Loucy (cell line): ENCODE measurements at regions not wholly inside any gene's neighbourhood (a gene's known extent, or its start where the extent isn't known, plus 50 kb on each side); places are given as distances from the start of the nearest gene placed in this dataset.

ENCODE experiments used
- H2AFZ ChIP-seq: fragments of 200-600 bp; sonication (generic); 2 replicates; pipeline ENCODE4 v1.6.0; 2016; ENCODE audit warnings: antibody characterized with exemption, mild to moderate bottlenecking, low read length, moderate library complexity
- H3F3A ChIP-seq: fragments of 200-600 bp; 2 replicates; pipeline ENCODE4 v1.6.0; 2016; ENCODE audit warnings: antibody characterized with exemption, low read depth, mild to moderate bottlenecking
- H3K27me3 ChIP-seq: fragments of 200-600 bp; sonication (generic); 2 replicates; pipeline ENCODE4 v1.6.1; 2014; ENCODE audit warnings: low read length, mild to moderate bottlenecking; ENCODE audit not compliant: insufficient read depth, poor library complexity, severe bottlenecking
- H3K36me3 ChIP-seq: fragments of 200-600 bp; sonication (generic); 2 replicates; pipeline ENCODE4 v1.6.1; 2016; ENCODE audit warnings: low read length; ENCODE audit not compliant: insufficient read depth
- H3K4me1 ChIP-seq: fragments of 200-600 bp; sonication (generic); 2 replicates; pipeline ENCODE4 v1.5.1; 2014; ENCODE audit warnings: low read length, mild to moderate bottlenecking; ENCODE audit not compliant: insufficient read depth, poor library complexity, severe bottlenecking
- H3K4me2 ChIP-seq: fragments of 200-600 bp; sonication (generic); 2 replicates; pipeline ENCODE4 v1.6.0; 2014; ENCODE audit warnings: antibody characterized with exemption, low read length, low read depth, mild to moderate bottlenecking; ENCODE audit not compliant: poor library complexity, severe bottlenecking
- H3K4me3 ChIP-seq: fragments of 200-600 bp; sonication (generic); 2 replicates; pipeline ENCODE4 v1.5.1; 2014; ENCODE audit warnings: low read length, mild to moderate bottlenecking, mixed read lengths; ENCODE audit not compliant: poor library complexity, severe bottlenecking
- H3K79me2 ChIP-seq: fragments of 200-600 bp; sonication (generic); 2 replicates; pipeline ENCODE4 v1.6.1; 2014; ENCODE audit warnings: low read length; ENCODE audit not compliant: insufficient read depth
- H3K9ac ChIP-seq: fragments of 200-600 bp; sonication (generic); 2 replicates; pipeline ENCODE4 v1.6.0; 2014; ENCODE audit warnings: mild to moderate bottlenecking, low read depth, low read length, moderate library complexity; ENCODE audit not compliant: poor library complexity, severe bottlenecking
- H3K9me2 ChIP-seq: fragments of 200-600 bp; sonication (generic); replicated peaks from 2 replicates; pipeline ENCODE4 v1.6.1; 2016; ENCODE audit warnings: low read depth, low read length, mixed read lengths
- H3K9me3 ChIP-seq: fragments of 200-600 bp; sonication (generic); 2 replicates; pipeline ENCODE4 v1.6.1; 2014; ENCODE audit warnings: mild to moderate bottlenecking, antibody characterized with exemption, low read length, low read depth; ENCODE audit not compliant: insufficient read depth
- H4K20me1 ChIP-seq: fragments of 200-600 bp; sonication (generic); 2 replicates; pipeline ENCODE4 v1.6.0; 2014; ENCODE audit warnings: antibody characterized with exemption, low read length, mild to moderate bottlenecking; ENCODE audit not compliant: insufficient read depth, poor library complexity, severe bottlenecking
- EZH2phosphoT487 ChIP-seq: fragments of 200-600 bp; IDR thresholded peaks from 2 replicates; pipeline ENCODE4 v1.6.1; 2018; ENCODE audit warnings: antibody characterized with exemption, mild to moderate bottlenecking, moderate library complexity, borderline replicate concordance
- TF ChIP-seq, protein P1 (sequence below): fragments of 200-600 bp; sonication (generic); conservative IDR thresholded peaks from 2 replicates; pipeline ENCODE4 v1.5.1; 2014; ENCODE audit warnings: mild to moderate bottlenecking, antibody characterized with exemption, low read length

DNA sequence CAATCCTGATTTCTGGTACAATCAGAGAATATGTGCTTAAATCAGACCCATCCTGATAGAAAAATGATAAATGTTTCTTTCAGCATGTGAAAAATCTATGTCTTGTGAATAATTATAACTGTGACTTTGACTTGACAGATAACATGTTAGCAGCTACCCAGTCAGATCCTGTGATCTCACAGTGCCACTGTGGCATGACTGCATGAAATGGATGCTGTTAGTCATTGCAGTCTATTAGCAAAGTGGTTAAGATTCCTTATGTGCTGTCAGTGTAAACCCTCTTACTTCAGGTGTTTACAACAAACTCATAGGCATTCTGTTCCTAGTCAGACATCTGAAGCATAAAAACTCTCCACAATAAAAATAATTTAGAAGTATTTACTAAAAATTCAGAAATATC lies 244.6 kb upstream of the RND3 start:
- no peaks in the 10 kb centered on the region for H3K27me3 ChIP-seq
- H4K20me1 ChIP-seq = no peaks in the 10 kb centered on the region
- TF ChIP-seq EZH2phosphoT487 = no peak
- TF ChIP-seq, protein P1, sequence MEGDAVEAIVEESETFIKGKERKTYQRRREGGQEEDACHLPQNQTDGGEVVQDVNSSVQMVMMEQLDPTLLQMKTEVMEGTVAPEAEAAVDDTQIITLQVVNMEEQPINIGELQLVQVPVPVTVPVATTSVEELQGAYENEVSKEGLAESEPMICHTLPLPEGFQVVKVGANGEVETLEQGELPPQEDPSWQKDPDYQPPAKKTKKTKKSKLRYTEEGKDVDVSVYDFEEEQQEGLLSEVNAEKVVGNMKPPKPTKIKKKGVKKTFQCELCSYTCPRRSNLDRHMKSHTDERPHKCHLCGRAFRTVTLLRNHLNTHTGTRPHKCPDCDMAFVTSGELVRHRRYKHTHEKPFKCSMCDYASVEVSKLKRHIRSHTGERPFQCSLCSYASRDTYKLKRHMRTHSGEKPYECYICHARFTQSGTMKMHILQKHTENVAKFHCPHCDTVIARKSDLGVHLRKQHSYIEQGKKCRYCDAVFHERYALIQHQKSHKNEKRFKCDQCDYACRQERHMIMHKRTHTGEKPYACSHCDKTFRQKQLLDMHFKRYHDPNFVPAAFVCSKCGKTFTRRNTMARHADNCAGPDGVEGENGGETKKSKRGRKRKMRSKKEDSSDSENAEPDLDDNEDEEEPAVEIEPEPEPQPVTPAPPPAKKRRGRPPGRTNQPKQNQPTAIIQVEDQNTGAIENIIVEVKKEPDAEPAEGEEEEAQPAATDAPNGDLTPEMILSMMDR = no peak
- no peak overlapping the region for H3K4me3 ChIP-seq
- H3K9me3 ChIP-seq = no peaks in the 10 kb centered on the region
- H3K9ac ChIP-seq = no peak overlapping the region
- no peaks in the 10 kb centered on the region for H3K9me2 ChIP-seq
- no peaks in the 10 kb centered on the region for H3F3A ChIP-seq
- no peaks in the 10 kb centered on the region for H3K36me3 ChIP-seq
- no peak overlapping the region for H2AFZ ChIP-seq
- no peaks in the 10 kb centered on the region for H3K4me1 ChIP-seq
- H3K4me2 ChIP-seq = no peak overlapping the region
- H3K79me2 ChIP-seq = no peaks in the 10 kb centered on the region

DNA sequence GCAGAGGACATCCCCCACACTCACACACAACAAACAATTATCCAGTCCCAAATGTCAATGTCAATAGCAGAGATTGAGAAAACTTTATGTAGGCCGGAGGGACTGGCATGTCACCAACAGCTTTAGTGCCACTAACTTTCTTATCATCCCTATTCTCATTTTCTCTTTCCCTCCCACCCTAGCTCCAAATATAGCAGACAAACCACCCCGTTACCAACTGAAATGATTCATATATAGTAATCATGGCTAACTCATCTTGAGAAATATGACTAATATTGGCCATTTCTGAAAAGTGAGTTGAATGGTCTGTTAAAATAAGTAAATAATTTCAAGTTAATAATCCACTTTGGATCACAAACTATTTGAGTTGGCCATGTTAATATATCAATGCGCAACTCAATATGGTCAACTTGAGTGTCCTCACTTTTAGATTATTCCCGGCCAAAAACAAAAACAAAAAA lies 242.1 kb upstream of the RND3 start:
- no peaks in the 10 kb centered on the region for H4K20me1 ChIP-seq
- H3K9ac ChIP-seq = no peak overlapping the region
- no peaks in the 10 kb centered on the region for H3K9me3 ChIP-seq
- no peak overlapping the region for H2AFZ ChIP-seq
- no peaks in the 10 kb centered on the region for H3K4me1 ChIP-seq
- TF ChIP-seq EZH2phosphoT487 = no peak
- TF ChIP-seq, protein P1 = no peak
- H3K4me3 ChIP-seq = no peak overlapping the region
- no peaks in the 10 kb centered on the region for H3K9me2 ChIP-seq
- no peaks in the 10 kb centered on the region for H3K27me3 ChIP-seq
- H3K79me2 ChIP-seq = no peaks in the 10 kb centered on the region
- H3K36me3 ChIP-seq = no peaks in the 10 kb centered on the region
- no peaks in the 10 kb centered on the region for H3F3A ChIP-seq
- no peak overlapping the region for H3K4me2 ChIP-seq

DNA sequence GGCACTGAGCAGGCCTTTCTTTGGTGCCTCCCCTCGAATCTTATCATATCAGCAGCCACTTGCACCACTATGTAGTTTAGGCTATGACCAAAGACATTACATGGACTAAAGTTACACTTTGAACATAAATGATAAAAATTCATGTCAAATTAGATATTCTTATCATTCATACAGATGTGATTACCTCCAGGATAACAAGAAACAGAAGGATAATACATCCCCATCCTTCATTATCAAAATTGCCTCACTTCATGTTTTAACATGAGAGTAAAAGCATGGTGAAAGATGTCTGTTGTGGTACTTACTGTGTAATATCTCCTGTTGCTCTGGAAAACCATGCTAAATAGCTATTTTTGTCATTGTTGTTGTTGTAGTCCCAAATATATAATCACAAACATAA lies 230.8 kb upstream of the RND3 start:
- no peak overlapping the region for H3K9ac ChIP-seq
- H3K4me3 ChIP-seq = no peak overlapping the region
- H2AFZ ChIP-seq = no peak overlapping the region
- no peaks in the 10 kb centered on the region for H3K9me3 ChIP-seq
- H3F3A ChIP-seq = no peaks in the 10 kb centered on the region
- H3K4me1 ChIP-seq = peaks cover 9% of the 10 kb centered on the region
- H3K27me3 ChIP-seq = no peaks in the 10 kb centered on the region
- H4K20me1 ChIP-seq = no peaks in the 10 kb centered on the region
- no peak for TF ChIP-seq EZH2phosphoT487
- TF ChIP-seq, protein P1 = no peak
- H3K79me2 ChIP-seq = no peaks in the 10 kb centered on the region
- no peaks in the 10 kb centered on the region for H3K9me2 ChIP-seq
- no peak overlapping the region for H3K4me2 ChIP-seq
- no peaks in the 10 kb centered on the region for H3K36me3 ChIP-seq
